Tibial nerve (tissue), 4 donors: ENCODE measurements at regions not wholly inside any gene's neighbourhood (a gene's known extent, or its start where the extent isn't known, plus 50 kb on each side); places are given as distances from the start of the nearest gene placed in this dataset.

Experiments used
- EP300 ChIP-seq, 2 donors: sonication (generic); formaldehyde crosslinking; IDR thresholded peaks; one replicate each; pipeline ENCODE4 v1.6.1; 2017; ENCODE audit warnings: antibody characterized with exemption in 2 of 2, mild to moderate bottlenecking in 1 of 2
- POLR2A ChIP-seq, 2 donors: fragments of 450-650 bp; IDR thresholded peaks; one replicate each; pipeline ENCODE4 v1.6.1; 2017; ENCODE audit warnings: antibody characterized with exemption in 2 of 2, mild to moderate bottlenecking in 2 of 2, moderate library complexity in 2 of 2
- TF ChIP-seq, protein P1 (sequence below), 5 experiments: fragments of 200-600 bp in 3 of 5; fragments of 450-650 bp in 2 of 5; sonication (generic) in 3 of 5; IDR thresholded peaks; one replicate each; pipeline ENCODE4 v1.5.1; 2016 to 2019; ENCODE audit warnings: antibody characterized with exemption in 5 of 5, mild to moderate bottlenecking in 3 of 5, moderate library complexity in 2 of 5

GRCh38 chr3:168386301-168386700 is 290.6 kb upstream of the GOLIM4 start:
- TF ChIP-seq POLR2A (IDR thresholded peaks at IDR 0.05) (no peak), EP300 (IDR thresholded peaks at IDR 0.05) (no peak)
- TF ChIP-seq, protein P1, sequence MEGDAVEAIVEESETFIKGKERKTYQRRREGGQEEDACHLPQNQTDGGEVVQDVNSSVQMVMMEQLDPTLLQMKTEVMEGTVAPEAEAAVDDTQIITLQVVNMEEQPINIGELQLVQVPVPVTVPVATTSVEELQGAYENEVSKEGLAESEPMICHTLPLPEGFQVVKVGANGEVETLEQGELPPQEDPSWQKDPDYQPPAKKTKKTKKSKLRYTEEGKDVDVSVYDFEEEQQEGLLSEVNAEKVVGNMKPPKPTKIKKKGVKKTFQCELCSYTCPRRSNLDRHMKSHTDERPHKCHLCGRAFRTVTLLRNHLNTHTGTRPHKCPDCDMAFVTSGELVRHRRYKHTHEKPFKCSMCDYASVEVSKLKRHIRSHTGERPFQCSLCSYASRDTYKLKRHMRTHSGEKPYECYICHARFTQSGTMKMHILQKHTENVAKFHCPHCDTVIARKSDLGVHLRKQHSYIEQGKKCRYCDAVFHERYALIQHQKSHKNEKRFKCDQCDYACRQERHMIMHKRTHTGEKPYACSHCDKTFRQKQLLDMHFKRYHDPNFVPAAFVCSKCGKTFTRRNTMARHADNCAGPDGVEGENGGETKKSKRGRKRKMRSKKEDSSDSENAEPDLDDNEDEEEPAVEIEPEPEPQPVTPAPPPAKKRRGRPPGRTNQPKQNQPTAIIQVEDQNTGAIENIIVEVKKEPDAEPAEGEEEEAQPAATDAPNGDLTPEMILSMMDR (IDR thresholded peaks at IDR 0.05), result no peak
